H1 (cell line): ENCODE measurements at regions not wholly inside any gene's neighbourhood (a gene's known extent, or its start where the extent isn't known, plus 50 kb on each side); places are given as distances from the start of the nearest gene placed in this dataset.

ENCODE experiments used
- HDAC2 ChIP-seq, 2 experiments: fragments of 300-600 bp in 1 of 2; sonication (generic) in 1 of 2; IDR thresholded peaks; 2 replicates each; pipeline ENCODE4 v1.6.1; 2011 to 2012; ENCODE audit warnings: low read depth in 2 of 2, low read length in 2 of 2, mild to moderate bottlenecking in 2 of 2, moderate library complexity in 2 of 2, borderline replicate concordance in 1 of 2, inconsistent platforms in 1 of 2
- POLR2AphosphoS5 ChIP-seq: IDR thresholded peaks from 2 replicates; pipeline ENCODE4 v1.6.1; 2011; ENCODE audit warnings: low read depth, low read length
- RFX5 ChIP-seq: IDR thresholded peaks from 2 replicates; pipeline ENCODE4 v1.6.1; 2011; ENCODE audit warnings: low read depth, low read length, improper control_type of control experiment, borderline replicate concordance
- SIN3A ChIP-seq, 2 experiments: IDR thresholded peaks in 1 of 2; conservative IDR thresholded peaks in 1 of 2; 2 replicates each; pipeline ENCODE4 v1.6.1; 2011 to 2012; ENCODE audit warnings: low read length in 2 of 2, improper control_type of control experiment in 1 of 2, low read depth in 1 of 2, mild to moderate bottlenecking in 1 of 2
- TF ChIP-seq, protein P1 (sequence below), 3 experiments: IDR thresholded peaks; 1 replicate in 2 of 3; 2 replicates in 1 of 3; pipeline versions ENCODE4 v1.5.1 to v1.6.1; 2011; ENCODE audit warnings: low read length in 3 of 3, mild to moderate bottlenecking in 3 of 3, inconsistent platforms in 2 of 3, low read depth in 1 of 3, moderate library complexity in 1 of 3; ENCODE audit not compliant: insufficient read depth in 1 of 3; ENCODE audit errors: control extremely low read depth in 1 of 3
- TF ChIP-seq, protein P2 (sequence below): IDR thresholded peaks from 2 replicates; pipeline ENCODE4 v1.6.1; 2011; ENCODE audit warnings: low read length, improper control_type of control experiment

DNA sequence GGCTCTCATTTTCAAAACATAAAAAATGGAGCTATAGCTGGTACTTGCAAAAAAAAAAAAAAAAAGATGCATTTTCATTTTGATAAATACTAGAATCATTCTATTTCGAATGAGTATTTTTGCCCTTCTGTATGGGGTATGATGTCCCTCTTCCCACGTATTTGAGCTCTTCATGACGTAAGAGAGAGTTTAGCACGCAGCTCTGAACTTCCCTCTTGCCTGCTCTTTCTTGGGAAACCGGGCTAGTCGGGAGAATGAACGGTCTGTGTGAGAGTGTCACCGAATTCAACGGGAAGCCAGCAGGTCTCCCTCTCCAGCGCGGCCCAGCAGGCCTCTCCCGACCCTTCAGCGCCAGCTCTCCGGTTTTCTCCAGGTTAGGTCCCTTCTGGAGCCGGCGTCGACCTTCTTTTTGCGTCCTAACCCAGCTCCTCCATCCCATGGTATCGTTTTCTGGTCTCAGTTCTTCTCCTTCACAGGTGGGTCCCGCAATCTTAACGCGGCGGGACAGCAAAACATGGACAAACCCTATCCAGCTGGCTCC lies 159.2 kb upstream of the PITRM1 start:
- TF ChIP-seq, protein P1, sequence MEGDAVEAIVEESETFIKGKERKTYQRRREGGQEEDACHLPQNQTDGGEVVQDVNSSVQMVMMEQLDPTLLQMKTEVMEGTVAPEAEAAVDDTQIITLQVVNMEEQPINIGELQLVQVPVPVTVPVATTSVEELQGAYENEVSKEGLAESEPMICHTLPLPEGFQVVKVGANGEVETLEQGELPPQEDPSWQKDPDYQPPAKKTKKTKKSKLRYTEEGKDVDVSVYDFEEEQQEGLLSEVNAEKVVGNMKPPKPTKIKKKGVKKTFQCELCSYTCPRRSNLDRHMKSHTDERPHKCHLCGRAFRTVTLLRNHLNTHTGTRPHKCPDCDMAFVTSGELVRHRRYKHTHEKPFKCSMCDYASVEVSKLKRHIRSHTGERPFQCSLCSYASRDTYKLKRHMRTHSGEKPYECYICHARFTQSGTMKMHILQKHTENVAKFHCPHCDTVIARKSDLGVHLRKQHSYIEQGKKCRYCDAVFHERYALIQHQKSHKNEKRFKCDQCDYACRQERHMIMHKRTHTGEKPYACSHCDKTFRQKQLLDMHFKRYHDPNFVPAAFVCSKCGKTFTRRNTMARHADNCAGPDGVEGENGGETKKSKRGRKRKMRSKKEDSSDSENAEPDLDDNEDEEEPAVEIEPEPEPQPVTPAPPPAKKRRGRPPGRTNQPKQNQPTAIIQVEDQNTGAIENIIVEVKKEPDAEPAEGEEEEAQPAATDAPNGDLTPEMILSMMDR (IDR thresholded peaks at IDR 0.05; ENCODE audit: control extremely low read depth in 1 of 3, insufficient read depth in 1 of 3, low read depth in 1 of 3, low read length in 3 of 3) = no peak
- TF ChIP-seq, protein P2, sequence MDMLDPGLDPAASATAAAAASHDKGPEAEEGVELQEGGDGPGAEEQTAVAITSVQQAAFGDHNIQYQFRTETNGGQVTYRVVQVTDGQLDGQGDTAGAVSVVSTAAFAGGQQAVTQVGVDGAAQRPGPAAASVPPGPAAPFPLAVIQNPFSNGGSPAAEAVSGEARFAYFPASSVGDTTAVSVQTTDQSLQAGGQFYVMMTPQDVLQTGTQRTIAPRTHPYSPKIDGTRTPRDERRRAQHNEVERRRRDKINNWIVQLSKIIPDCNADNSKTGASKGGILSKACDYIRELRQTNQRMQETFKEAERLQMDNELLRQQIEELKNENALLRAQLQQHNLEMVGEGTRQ = no peak
- TF ChIP-seq POLR2AphosphoS5 (no peak), HDAC2 (IDR thresholded peaks at IDR 0.05; ENCODE audit: borderline replicate concordance in 1 of 2, low read depth in 2 of 2, low read length in 2 of 2) (no peak), RFX5 (no peak), SIN3A (conservative IDR thresholded peaks at IDR 0.05 in 1 of 2, IDR thresholded peaks at IDR 0.05 in 1 of 2; ENCODE audit: low read depth in 1 of 2, low read length in 2 of 2) (no peak)
